Astrocyte (in vitro differentiated cells and primary cell): ENCODE measurements at regions not wholly inside any gene's neighbourhood (a gene's known extent, or its start where the extent isn't known, plus 50 kb on each side); places are given as distances from the start of the nearest gene placed in this dataset.

Experiments
- DNase-seq: peaks from one replicate; pipeline ENCODE4 v3.0.0-alpha.2; 2010; ENCODE audit warnings: low read depth
- FAIRE-seq: peaks from 2 replicates; lab custom pipeline; 2011; peaks lifted over from hg19 to GRCh38; lab: Jason Lieb, UNC
- H2AFZ ChIP-seq: 2 replicates; pipeline ENCODE4 v1.6.0; 2012; ENCODE audit warnings: low read depth, low read length, inconsistent platforms
- H3K27ac ChIP-seq: 2 replicates; pipeline ENCODE4 v1.5.1; 2011; ENCODE audit warnings: low read depth, low read length, inconsistent platforms
- H3K27me3 ChIP-seq: 2 replicates; pipeline ENCODE4 v1.6.0; 2011; ENCODE audit warnings: low read length, inconsistent platforms; ENCODE audit not compliant: insufficient read depth
- H3K36me3 ChIP-seq: 2 replicates; pipeline ENCODE4 v1.5.1; 2011; ENCODE audit warnings: low read length, inconsistent platforms; ENCODE audit not compliant: insufficient read depth
- H3K4me1 ChIP-seq: 2 replicates; pipeline ENCODE4 v1.5.1; 2011; ENCODE audit warnings: low read length, inconsistent platforms; ENCODE audit not compliant: insufficient read depth
- H3K4me2 ChIP-seq: 2 replicates; pipeline ENCODE4 v1.6.0; 2012; ENCODE audit warnings: low read length, inconsistent platforms
- H3K4me3 ChIP-seq: 2 replicates; pipeline ENCODE4 v1.5.1; 2011; ENCODE audit warnings: low read depth, mild to moderate bottlenecking, low read length, inconsistent platforms; ENCODE audit not compliant: insufficient read depth
- H3K79me2 ChIP-seq: 2 replicates; pipeline ENCODE4 v1.6.0; 2012; ENCODE audit warnings: mild to moderate bottlenecking, low read length, inconsistent platforms; ENCODE audit not compliant: insufficient read depth
- H3K9ac ChIP-seq: 2 replicates; pipeline ENCODE4 v1.6.0; 2012; ENCODE audit warnings: mild to moderate bottlenecking, low read length, inconsistent platforms
- H3K9me3 ChIP-seq: 2 replicates; pipeline ENCODE4 v1.5.1; 2012; ENCODE audit warnings: low read depth, mild to moderate bottlenecking, low read length, inconsistent platforms; ENCODE audit not compliant: insufficient read depth
- H4K20me1 ChIP-seq: 2 replicates; pipeline ENCODE4 v1.6.0; 2012; ENCODE audit warnings: low read length, inconsistent platforms; ENCODE audit not compliant: insufficient read depth
- H3K27ac Mint-ChIP-seq: one replicate; pipeline ENCODE4 v1.8.0; 2021; ENCODE audit warnings: mild to moderate bottlenecking, mixed read lengths; ENCODE audit not compliant: unreplicated experiment
- H3K27me3 Mint-ChIP-seq: one replicate; pipeline ENCODE4 v1.8.0; 2021; ENCODE audit warnings: low read depth, mixed read lengths; ENCODE audit not compliant: unreplicated experiment
- H3K36me3 Mint-ChIP-seq: one replicate; pipeline ENCODE4 v1.8.0; 2021; ENCODE audit warnings: low read depth, mixed read lengths; ENCODE audit not compliant: unreplicated experiment
- H3K4me1 Mint-ChIP-seq: one replicate; pipeline ENCODE4 v1.8.0; 2021; ENCODE audit warnings: low read depth, mixed read lengths; ENCODE audit not compliant: unreplicated experiment
- H3K4me3 Mint-ChIP-seq: one replicate; pipeline ENCODE4 v1.8.0; 2021; ENCODE audit warnings: mild to moderate bottlenecking, moderate library complexity, mixed read lengths; ENCODE audit not compliant: unreplicated experiment
- H3K9me3 Mint-ChIP-seq: one replicate; pipeline ENCODE4 v1.8.0; 2021; ENCODE audit warnings: mild to moderate bottlenecking, mixed read lengths; ENCODE audit not compliant: unreplicated experiment
- EZH2 ChIP-seq: IDR thresholded peaks from 2 replicates; pipeline ENCODE4 v1.6.1; 2012; ENCODE audit warnings: mild to moderate bottlenecking, low read length, inconsistent platforms; ENCODE audit not compliant: insufficient read depth
- TF ChIP-seq, protein P1 (sequence below): IDR thresholded peaks from 2 replicates; pipeline ENCODE4 v1.5.1; 2011; ENCODE audit warnings: low read depth, mild to moderate bottlenecking, inconsistent platforms, low read length, moderate library complexity; ENCODE audit not compliant: insufficient read depth

DNA sequence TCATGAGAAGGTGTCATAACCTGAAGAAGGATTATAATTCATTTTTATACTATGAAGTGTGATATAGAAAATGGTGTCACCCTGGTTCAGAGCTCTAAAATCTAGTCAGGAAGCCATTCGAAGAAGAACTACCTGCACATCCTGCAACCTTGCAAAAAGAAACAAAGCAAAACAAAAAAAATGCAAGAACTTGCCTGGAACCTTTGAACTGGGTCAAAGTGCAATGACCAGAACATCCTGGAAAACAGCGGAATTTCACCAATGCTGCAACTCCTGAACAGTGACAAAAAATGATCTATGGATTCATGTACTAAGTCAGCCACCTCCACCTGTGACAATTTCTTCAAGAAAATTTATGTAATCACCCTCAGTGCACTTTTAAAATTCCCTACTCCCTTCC is 1083.3 kb upstream of the GYPC start:
- DNase-seq (no peak), FAIRE-seq (no peak)
- no peaks in the 10 kb centered on the region for H3K79me2 ChIP-seq
- TF ChIP-seq, protein P1, sequence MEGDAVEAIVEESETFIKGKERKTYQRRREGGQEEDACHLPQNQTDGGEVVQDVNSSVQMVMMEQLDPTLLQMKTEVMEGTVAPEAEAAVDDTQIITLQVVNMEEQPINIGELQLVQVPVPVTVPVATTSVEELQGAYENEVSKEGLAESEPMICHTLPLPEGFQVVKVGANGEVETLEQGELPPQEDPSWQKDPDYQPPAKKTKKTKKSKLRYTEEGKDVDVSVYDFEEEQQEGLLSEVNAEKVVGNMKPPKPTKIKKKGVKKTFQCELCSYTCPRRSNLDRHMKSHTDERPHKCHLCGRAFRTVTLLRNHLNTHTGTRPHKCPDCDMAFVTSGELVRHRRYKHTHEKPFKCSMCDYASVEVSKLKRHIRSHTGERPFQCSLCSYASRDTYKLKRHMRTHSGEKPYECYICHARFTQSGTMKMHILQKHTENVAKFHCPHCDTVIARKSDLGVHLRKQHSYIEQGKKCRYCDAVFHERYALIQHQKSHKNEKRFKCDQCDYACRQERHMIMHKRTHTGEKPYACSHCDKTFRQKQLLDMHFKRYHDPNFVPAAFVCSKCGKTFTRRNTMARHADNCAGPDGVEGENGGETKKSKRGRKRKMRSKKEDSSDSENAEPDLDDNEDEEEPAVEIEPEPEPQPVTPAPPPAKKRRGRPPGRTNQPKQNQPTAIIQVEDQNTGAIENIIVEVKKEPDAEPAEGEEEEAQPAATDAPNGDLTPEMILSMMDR: no peak
- TF ChIP-seq EZH2: no peak
- no peak overlapping the region for H3K4me2 ChIP-seq
- no peak overlapping the region for H2AFZ ChIP-seq
- Mint-ChIP-seq H3K4me1 (peaks cover 6% of the 10 kb centered on the region), H3K4me3 (no peak overlapping the region), H3K9me3 (no peaks in the 10 kb centered on the region), H3K27me3 (no peaks in the 10 kb centered on the region), H3K36me3 (no peaks in the 10 kb centered on the region), H3K27ac (no peak overlapping the region)
- H3K4me1 ChIP-seq: no peaks in the 10 kb centered on the region
- no peaks in the 10 kb centered on the region for H3K36me3 ChIP-seq
- H3K27ac ChIP-seq: no peak overlapping the region
- H3K4me3 ChIP-seq: no peak overlapping the region
- H3K9me3 ChIP-seq: no peaks in the 10 kb centered on the region
- H3K27me3 ChIP-seq: no peaks in the 10 kb centered on the region
- no peaks in the 10 kb centered on the region for H4K20me1 ChIP-seq
- H3K9ac ChIP-seq: no peak overlapping the region

DNA sequence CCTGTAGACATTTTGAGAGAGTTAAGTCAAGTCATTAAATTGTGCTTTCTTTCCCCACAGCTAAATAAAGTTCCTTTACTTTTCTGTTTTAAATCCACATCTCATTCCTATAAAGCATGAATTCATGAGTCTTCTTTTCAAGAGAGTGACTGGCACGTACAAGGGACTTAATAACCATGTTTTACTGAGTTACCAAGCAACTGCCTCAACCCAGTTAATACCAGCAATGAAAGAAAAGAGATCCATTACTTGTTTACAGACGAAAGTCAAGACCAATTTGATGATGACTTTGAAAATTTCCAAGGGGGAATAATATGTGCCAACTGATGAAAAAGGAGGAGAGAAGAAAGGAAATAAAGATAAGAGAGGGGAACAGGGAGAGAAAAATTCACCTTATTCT is 1082.5 kb upstream of the GYPC start:
- Mint-ChIP-seq H3K9me3 (no peaks in the 10 kb centered on the region), H3K27ac (no peak overlapping the region), H3K4me3 (no peak overlapping the region), H3K27me3 (no peaks in the 10 kb centered on the region), H3K36me3 (no peaks in the 10 kb centered on the region), H3K4me1 (peaks cover 6% of the 10 kb centered on the region)
- H2AFZ ChIP-seq: no peak overlapping the region
- no peak overlapping the region for H3K4me2 ChIP-seq
- H3K4me1 ChIP-seq: no peaks in the 10 kb centered on the region
- H3K9me3 ChIP-seq: no peaks in the 10 kb centered on the region
- no peaks in the 10 kb centered on the region for H3K79me2 ChIP-seq
- H3K9ac ChIP-seq: no peak overlapping the region
- H3K27ac ChIP-seq: no peak overlapping the region
- no peak overlapping the region for H3K4me3 ChIP-seq
- no peak for FAIRE-seq
- no peaks in the 10 kb centered on the region for H4K20me1 ChIP-seq
- no peak for DNase-seq
- H3K27me3 ChIP-seq: no peaks in the 10 kb centered on the region
- TF ChIP-seq, protein P1: no peak
- no peak for TF ChIP-seq EZH2
- H3K36me3 ChIP-seq: no peaks in the 10 kb centered on the region

DNA sequence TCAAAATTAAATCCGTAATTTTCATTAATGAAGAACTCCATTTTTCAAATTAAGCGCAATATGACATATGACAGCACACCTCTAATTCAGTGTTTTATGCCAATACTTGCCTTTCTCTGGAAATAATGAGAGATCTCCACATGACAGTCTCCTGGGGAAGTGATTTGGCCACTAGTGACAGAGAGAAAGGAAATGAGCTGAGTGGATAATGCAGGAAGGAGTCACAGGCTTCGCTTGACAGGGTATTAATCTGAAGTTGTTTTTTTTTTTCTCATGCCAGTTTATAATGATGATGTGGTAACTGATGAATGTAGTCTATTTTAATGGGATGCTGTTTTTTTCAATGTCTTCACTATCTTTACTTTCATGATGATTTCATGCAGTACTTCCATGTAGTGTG is 1079.4 kb upstream of the GYPC start:
- no peak overlapping the region for H2AFZ ChIP-seq
- H4K20me1 ChIP-seq: no peaks in the 10 kb centered on the region
- DNase-seq (no peak), FAIRE-seq (no peak)
- no peak overlapping the region for H3K4me3 ChIP-seq
- H3K9ac ChIP-seq: no peak overlapping the region
- no peak overlapping the region for H3K4me2 ChIP-seq
- Mint-ChIP-seq H3K4me1 (no peaks in the 10 kb centered on the region), H3K9me3 (no peaks in the 10 kb centered on the region), H3K27me3 (no peaks in the 10 kb centered on the region), H3K4me3 (no peak overlapping the region), H3K36me3 (no peaks in the 10 kb centered on the region), H3K27ac (no peak overlapping the region)
- H3K79me2 ChIP-seq: no peaks in the 10 kb centered on the region
- H3K27ac ChIP-seq: no peak overlapping the region
- no peaks in the 10 kb centered on the region for H3K36me3 ChIP-seq
- no peaks in the 10 kb centered on the region for H3K9me3 ChIP-seq
- no peaks in the 10 kb centered on the region for H3K4me1 ChIP-seq
- TF ChIP-seq, protein P1: no peak
- TF ChIP-seq EZH2: no peak
- H3K27me3 ChIP-seq: no peaks in the 10 kb centered on the region
